ENCODE measurements at regions not wholly inside any gene's neighbourhood (a gene's known extent, or its start where the extent isn't known, plus 50 kb on each side); places are given as distances from the start of the nearest gene placed in this dataset.
"Not testable (repeated sequence)": the region's sequence is repeated elsewhere in the genome, so short reads cannot be mapped to it uniquely, and the experiment has no call there.

- ChIA-PET POLR2A (ENCODE audit: unreplicated experiment) (no interaction called here), CTCF (no interaction called here)
- Histone ChIP-seq H3K4me3 (ENCODE audit: low read length) (no peak overlapping the region), H3K9ac (ENCODE audit: low read length) (no peak overlapping the region), H3K79me2 (ENCODE audit: low read length) (no peaks in the 10 kb centered on the region), H3F3A (ENCODE audit: low read length, unreplicated experiment) (no peaks in the 10 kb centered on the region), H3K9me2 (replicated peaks; ENCODE audit: low read length) (no peaks in the 10 kb centered on the region), H3K4me1 (ENCODE audit: insufficient read depth, low read length) (no peaks in the 10 kb centered on the region), H4K20me1 (ENCODE audit: low read length) (no peaks in the 10 kb centered on the region), H3K36me3 (ENCODE audit: low read depth, low read length) (no peaks in the 10 kb centered on the region), H3K4me2 (ENCODE audit: low read length) (no peak overlapping the region), H3K9me3 (ENCODE audit: low read length) (0 out of 2 replicates have a peak, but pooled peaks cover 8% of the 10 kb centered on the region), H3K27me3 (ENCODE audit: low read length) (no peaks in the 10 kb centered on the region), H2AFZ (ENCODE audit: low read length) (no peak overlapping the region), H3K27ac (ENCODE audit: low read length) (no peak overlapping the region)
- DNase-seq (no peak), ATAC-seq (no peak)
- TF ChIP-seq EZH2phosphoT487 (IDR thresholded peaks at IDR 0.05; ENCODE audit: borderline replicate concordance, low read length) (no peak), EZH2 (IDR thresholded peaks at IDR 0.05; ENCODE audit: low read length, unreplicated experiment) (no peak)
- TF ChIP-seq, protein P1, sequence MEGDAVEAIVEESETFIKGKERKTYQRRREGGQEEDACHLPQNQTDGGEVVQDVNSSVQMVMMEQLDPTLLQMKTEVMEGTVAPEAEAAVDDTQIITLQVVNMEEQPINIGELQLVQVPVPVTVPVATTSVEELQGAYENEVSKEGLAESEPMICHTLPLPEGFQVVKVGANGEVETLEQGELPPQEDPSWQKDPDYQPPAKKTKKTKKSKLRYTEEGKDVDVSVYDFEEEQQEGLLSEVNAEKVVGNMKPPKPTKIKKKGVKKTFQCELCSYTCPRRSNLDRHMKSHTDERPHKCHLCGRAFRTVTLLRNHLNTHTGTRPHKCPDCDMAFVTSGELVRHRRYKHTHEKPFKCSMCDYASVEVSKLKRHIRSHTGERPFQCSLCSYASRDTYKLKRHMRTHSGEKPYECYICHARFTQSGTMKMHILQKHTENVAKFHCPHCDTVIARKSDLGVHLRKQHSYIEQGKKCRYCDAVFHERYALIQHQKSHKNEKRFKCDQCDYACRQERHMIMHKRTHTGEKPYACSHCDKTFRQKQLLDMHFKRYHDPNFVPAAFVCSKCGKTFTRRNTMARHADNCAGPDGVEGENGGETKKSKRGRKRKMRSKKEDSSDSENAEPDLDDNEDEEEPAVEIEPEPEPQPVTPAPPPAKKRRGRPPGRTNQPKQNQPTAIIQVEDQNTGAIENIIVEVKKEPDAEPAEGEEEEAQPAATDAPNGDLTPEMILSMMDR (conservative IDR thresholded peaks at IDR 0.05; ENCODE audit: low read depth, low read length), result no peak
- intact Hi-C loops (cut with micrococcal nuclease), result loop anchor here (10.0 kb wide), 1 partner anchor 75 kb away; no protein-coding TSS in a partner anchor
- no TSS peak for BruUV-seq (replicated peaks)
Measured at GRCh38 chr1:47599777-47600176, 161.9 kb downstream of the FOXD2 start.

- BruUV-seq (replicated peaks); DNase-seq; ATAC-seq; H3K9me2 ChIP-seq (replicated peaks; ENCODE audit: low read length); H3K4me2 ChIP-seq (ENCODE audit: low read length); H3K4me1 ChIP-seq (ENCODE audit: insufficient read depth, low read length); H3K36me3 ChIP-seq (ENCODE audit: low read depth, low read length); H3K4me3 ChIP-seq (ENCODE audit: low read length); H3K9ac ChIP-seq (ENCODE audit: low read length); H4K20me1 ChIP-seq (ENCODE audit: low read length); H3F3A ChIP-seq (ENCODE audit: low read length, unreplicated experiment); POLR2A ChIA-PET (ENCODE audit: unreplicated experiment); H3K79me2 ChIP-seq (ENCODE audit: low read length); H3K9me3 ChIP-seq (ENCODE audit: low read length); H3K27ac ChIP-seq (ENCODE audit: low read length); H2AFZ ChIP-seq (ENCODE audit: low read length); H3K27me3 ChIP-seq (ENCODE audit: low read length); CTCF ChIA-PET: not testable (repeated sequence)
- intact Hi-C loops (cut with micrococcal nuclease), result loop anchor here (10.0 kb wide), 1 partner anchor 78 kb away; no protein-coding TSS in a partner anchor
Measured at GRCh38 chr1:47602491-47602890, 164.6 kb downstream of the FOXD2 start.

GRCh38 chr1:47604869-47605268, 167.0 kb downstream of the FOXD2 start:
- CTCF ChIA-PET; BruUV-seq (replicated peaks); H3K4me1 ChIP-seq (ENCODE audit: insufficient read depth, low read length); H3K4me2 ChIP-seq (ENCODE audit: low read length); H4K20me1 ChIP-seq (ENCODE audit: low read length); H2AFZ ChIP-seq (ENCODE audit: low read length); H3K4me3 ChIP-seq (ENCODE audit: low read length); H3K9me2 ChIP-seq (replicated peaks; ENCODE audit: low read length); DNase-seq; H3K79me2 ChIP-seq (ENCODE audit: low read length); H3K9ac ChIP-seq (ENCODE audit: low read length); POLR2A ChIA-PET (ENCODE audit: unreplicated experiment); H3K36me3 ChIP-seq (ENCODE audit: low read depth, low read length); H3F3A ChIP-seq (ENCODE audit: low read length, unreplicated experiment); H3K27me3 ChIP-seq (ENCODE audit: low read length); H3K9me3 ChIP-seq (ENCODE audit: low read length); ATAC-seq; H3K27ac ChIP-seq (ENCODE audit: low read length): not testable (repeated sequence)
- intact Hi-C loops (cut with micrococcal nuclease), result loop anchor here (10.0 kb wide), 1 partner anchor 80 kb away; no protein-coding TSS in a partner anchor

DNA sequence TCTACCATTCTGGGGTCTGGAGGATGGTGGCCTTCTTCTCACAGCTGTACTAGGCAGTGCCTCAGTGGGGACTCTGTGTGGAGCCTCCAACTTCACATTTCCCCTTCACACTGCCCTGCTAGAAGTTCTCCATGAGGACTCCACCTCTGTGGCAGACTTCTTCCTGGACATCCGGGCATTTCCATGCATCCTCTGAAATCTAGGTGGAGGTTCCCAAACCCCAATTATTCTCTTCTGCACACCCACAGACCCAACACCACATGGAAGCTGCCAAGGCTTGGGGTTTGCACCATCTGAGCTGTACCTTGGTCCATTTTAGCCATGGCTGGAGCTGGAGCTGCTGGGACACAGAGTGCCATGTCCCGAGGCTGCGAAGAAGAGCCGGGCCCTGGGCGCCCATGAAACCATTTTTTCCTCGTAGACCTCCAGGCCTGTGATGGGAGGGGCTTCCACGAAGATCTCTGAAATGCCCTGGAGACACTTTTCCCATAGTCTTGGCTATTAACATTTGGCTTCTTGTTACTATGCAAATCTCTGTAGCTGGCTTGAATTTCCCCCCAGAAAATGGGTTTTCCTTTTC, 170.5 kb downstream of the FOXD2 start:
- H3F3A ChIP-seq (ENCODE audit: low read length, unreplicated experiment), result no peaks in the 10 kb centered on the region
- no TSS peak for BruUV-seq (replicated peaks)
- no peak overlapping the region for H3K4me3 ChIP-seq (ENCODE audit: low read length)
- no peaks in the 10 kb centered on the region for H3K36me3 ChIP-seq (ENCODE audit: low read depth, low read length)
- ChIA-PET CTCF (no interaction called here), POLR2A (ENCODE audit: unreplicated experiment) (no interaction called here)
- DNase-seq, result no peak
- no peaks in the 10 kb centered on the region for H4K20me1 ChIP-seq (ENCODE audit: low read length)
- no peaks in the 10 kb centered on the region for H3K4me1 ChIP-seq (ENCODE audit: insufficient read depth, low read length)
- no peaks in the 10 kb centered on the region for H3K9me3 ChIP-seq (ENCODE audit: low read length)
- H3K9me2 ChIP-seq (replicated peaks; ENCODE audit: low read length), result no peaks in the 10 kb centered on the region
- 0 out of 2 replicates have a peak, but pooled peaks cover 3% of the 10 kb centered on the region for H3K27me3 ChIP-seq (ENCODE audit: low read length)
- no peak overlapping the region for H3K27ac ChIP-seq (ENCODE audit: low read length)
- TF ChIP-seq EZH2phosphoT487 (IDR thresholded peaks at IDR 0.05; ENCODE audit: borderline replicate concordance, low read length) (no peak), EZH2 (IDR thresholded peaks at IDR 0.05; ENCODE audit: low read length, unreplicated experiment) (no peak)
- TF ChIP-seq, protein P1 (conservative IDR thresholded peaks at IDR 0.05; ENCODE audit: low read depth, low read length), result no peak
- ATAC-seq, result no peak
- no peak overlapping the region for H3K9ac ChIP-seq (ENCODE audit: low read length)
- H2AFZ ChIP-seq (ENCODE audit: low read length), result no peak overlapping the region
- no peaks in the 10 kb centered on the region for H3K79me2 ChIP-seq (ENCODE audit: low read length)
- intact Hi-C loops (cut with micrococcal nuclease), result loop anchor here (10.0 kb wide), 1 partner anchor 84 kb away; no protein-coding TSS in a partner anchor
- no peak overlapping the region for H3K4me2 ChIP-seq (ENCODE audit: low read length)
